Left renal cortex interstitium (tissue), 4 donors: ENCODE measurements at regions not wholly inside any gene's neighbourhood (a gene's known extent, or its start where the extent isn't known, plus 50 kb on each side); places are given as distances from the start of the nearest gene placed in this dataset.

Experiments
- DNase-seq, 4 donors: peaks; one replicate each; pipeline ENCODE4 v3.0.0-alpha.2; 2013; ENCODE audit warnings: low read depth in 4 of 4, low spot score in 2 of 4, missing footprints in 1 of 4

- no peak for DNase-seq
Observed at GRCh38 chr20:52592567-52592966, 379.6 kb upstream of the TSHZ2 start.

- DNase-seq = no peak
Observed at GRCh38 chr20:52590100-52590499, 382.1 kb upstream of the TSHZ2 start.

GRCh38 chr20:52589251-52589812 lies 382.8 kb upstream of the TSHZ2 start:
- no peak for DNase-seq

GRCh38 chr20:52586660-52587059 lies 385.5 kb upstream of the TSHZ2 start:
- no peak for DNase-seq

GRCh38 chr20:52585333-52585732 lies 386.8 kb upstream of the TSHZ2 start:
- no peak for DNase-seq

- DNase-seq = no peak
Observed at GRCh38 chr20:52578559-52578958, 387.0 kb upstream of the ZFP64 start.

- no peak for DNase-seq
Observed at GRCh38 chr20:52577696-52578095, 386.1 kb upstream of the ZFP64 start.

- no peak for DNase-seq
Observed at GRCh38 chr20:52572687-52573086, 381.1 kb upstream of the ZFP64 start.

- DNase-seq = no peak
Observed at GRCh38 chr20:52569201-52569600, 377.6 kb upstream of the ZFP64 start.

GRCh38 chr20:52565614-52566013 lies 374.0 kb upstream of the ZFP64 start:
- no peak for DNase-seq

- no peak for DNase-seq
Observed at GRCh38 chr20:52564594-52564993, 373.0 kb upstream of the ZFP64 start.

- no peak for DNase-seq
Observed at GRCh38 chr20:52552181-52552872, 360.7 kb upstream of the ZFP64 start.

GRCh38 chr20:52542131-52542530 lies 350.6 kb upstream of the ZFP64 start:
- no peak for DNase-seq

- DNase-seq = no peak
Observed at GRCh38 chr20:52540509-52540908, 348.9 kb upstream of the ZFP64 start.

- DNase-seq = no peak
Observed at GRCh38 chr20:52539891-52540290, 348.3 kb upstream of the ZFP64 start.

- no peak for DNase-seq
Observed at GRCh38 chr20:52536841-52537400, 345.3 kb upstream of the ZFP64 start.

- DNase-seq = no peak
Observed at GRCh38 chr20:52536040-52536439, 344.5 kb upstream of the ZFP64 start.

- no peak for DNase-seq
Observed at GRCh38 chr20:52534616-52535015, 343.0 kb upstream of the ZFP64 start.

- no peak for DNase-seq
Observed at GRCh38 chr20:52533401-52533800, 341.8 kb upstream of the ZFP64 start.

- no peak for DNase-seq
Observed at GRCh38 chr20:52532674-52533073, 341.1 kb upstream of the ZFP64 start.

GRCh38 chr20:52530571-52530970 lies 339.0 kb upstream of the ZFP64 start:
- DNase-seq = no peak

- no peak for DNase-seq
Observed at GRCh38 chr20:52529826-52530225, 338.2 kb upstream of the ZFP64 start.
